Right atrium auricular region (tissue), 2 donors: ENCODE measurements at regions not wholly inside any gene's neighbourhood (a gene's known extent, or its start where the extent isn't known, plus 50 kb on each side); places are given as distances from the start of the nearest gene placed in this dataset.

Source experiments
- DNase-seq: peaks from one replicate; pipeline ENCODE4 v3.0.0-alpha.2; 2019; ENCODE audit warnings: low spot score
- H3K27ac ChIP-seq, 2 donors: fragments of 200-600 bp; sonication (generic); 1 replicate in 1 of 2; 2 replicates in 1 of 2; pipeline ENCODE4 v1.5.1; 2016 to 2019
- H3K27me3 ChIP-seq, 2 donors: fragments of 200-600 bp; sonication (generic); one replicate each; pipeline versions ENCODE4 v1.5.1 to v1.6.0; 2017 to 2019
- H3K36me3 ChIP-seq: fragments of 200-600 bp; sonication (generic); one replicate; pipeline ENCODE4 v1.5.1; 2016
- H3K4me1 ChIP-seq, 2 donors: fragments of 200-600 bp; sonication (generic); one replicate each; pipeline versions ENCODE4 v1.5.1 to v1.6.0; 2017 to 2019
- H3K4me3 ChIP-seq, 2 donors: fragments of 200-600 bp; sonication (generic); 1 replicate in 1 of 2; 2 replicates in 1 of 2; pipeline ENCODE4 v1.5.1; 2017 to 2019; ENCODE audit warnings: mild to moderate bottlenecking in 1 of 2, moderate library complexity in 1 of 2
- H3K9me3 ChIP-seq, 2 donors: fragments of 200-600 bp; sonication (generic); one replicate each; pipeline ENCODE4 v1.5.1; 2019
- CTCF ChIP-seq, 2 donors: fragments of 200-600 bp; sonication (generic); IDR thresholded peaks; one replicate each; pipeline ENCODE4 v1.5.1; 2019; ENCODE audit warnings: antibody characterized with exemption in 2 of 2

GRCh38 chr1:69197816-69198215 lies 369.9 kb upstream of the LRRC7 start:
- Histone ChIP-seq H3K4me1 (no peaks in the 10 kb centered on the region), H3K9me3 (no peaks in the 10 kb centered on the region), H3K27me3 (no peaks in the 10 kb centered on the region), H3K4me3 (no peak overlapping the region), H3K36me3 (no peaks in the 10 kb centered on the region), H3K27ac (no peak overlapping the region)
- DNase-seq, result no peak
- no peak for TF ChIP-seq CTCF (IDR thresholded peaks at IDR 0.05)

GRCh38 chr1:69201716-69202115 lies 366.0 kb upstream of the LRRC7 start:
- H3K36me3 ChIP-seq, result no peaks in the 10 kb centered on the region
- peaks cover 6 to 15% of the 10 kb centered on the region in 2 donors for H3K9me3 ChIP-seq
- H3K27ac ChIP-seq, result no peak overlapping the region
- no peaks in the 10 kb centered on the region for H3K27me3 ChIP-seq
- H3K4me3 ChIP-seq, result no peak overlapping the region
- no peak for TF ChIP-seq CTCF (IDR thresholded peaks at IDR 0.05)
- DNase-seq, result no peak
- no peaks in the 10 kb centered on the region for H3K4me1 ChIP-seq

- H3K27ac ChIP-seq, result no peak overlapping the region
- H3K4me1 ChIP-seq, result no peaks in the 10 kb centered on the region
- no peak for TF ChIP-seq CTCF (IDR thresholded peaks at IDR 0.05)
- no peaks in the 10 kb centered on the region for H3K36me3 ChIP-seq
- H3K9me3 ChIP-seq, result peaks cover 6 to 15% of the 10 kb centered on the region in 2 donors
- H3K4me3 ChIP-seq, result no peak overlapping the region
- H3K27me3 ChIP-seq, result no peaks in the 10 kb centered on the region
- DNase-seq, result no peak
These were observed 364.6 kb upstream of the LRRC7 start for GRCh38 chr1:69203166-69203565.

GRCh38 chr1:69213644-69214043 lies 354.1 kb upstream of the LRRC7 start:
- Histone ChIP-seq H3K27me3 (no peaks in the 10 kb centered on the region), H3K9me3 (no peaks in the 10 kb centered on the region), H3K4me3 (no peak overlapping the region), H3K36me3 (no peaks in the 10 kb centered on the region), H3K4me1 (no peaks in the 10 kb centered on the region), H3K27ac (no peak overlapping the region)
- DNase-seq, result no peak
- TF ChIP-seq CTCF (IDR thresholded peaks at IDR 0.05), result no peak

GRCh38 chr1:69215883-69216282 lies 351.8 kb upstream of the LRRC7 start:
- no peaks in the 10 kb centered on the region for H3K36me3 ChIP-seq
- H3K4me1 ChIP-seq, result no peaks in the 10 kb centered on the region
- H3K27ac ChIP-seq, result no peak overlapping the region
- DNase-seq, result no peak
- no peak overlapping the region for H3K4me3 ChIP-seq
- no peaks in the 10 kb centered on the region for H3K27me3 ChIP-seq
- no peaks in the 10 kb centered on the region for H3K9me3 ChIP-seq
- TF ChIP-seq CTCF (IDR thresholded peaks at IDR 0.05), result no peak

GRCh38 chr1:69220672-69221071 lies 347.1 kb upstream of the LRRC7 start:
- Histone ChIP-seq H3K4me3 (no peak overlapping the region), H3K4me1 (no peaks in the 10 kb centered on the region), H3K9me3 (no peaks in the 10 kb centered on the region), H3K27me3 (no peaks in the 10 kb centered on the region), H3K36me3 (no peaks in the 10 kb centered on the region), H3K27ac (no peak overlapping the region)
- DNase-seq, result no peak
- no peak for TF ChIP-seq CTCF (IDR thresholded peaks at IDR 0.05)
